IPS-NIHi7 (cell line): ENCODE measurements at regions not wholly inside any gene's neighbourhood (a gene's known extent, or its start where the extent isn't known, plus 50 kb on each side); places are given as distances from the start of the nearest gene placed in this dataset.

Experiments
- DNase-seq: peaks from one replicate; pipeline ENCODE4 v3.0.0; 2012; ENCODE audit warnings: mixed read lengths; ENCODE audit errors: extremely low spot score

DNA sequence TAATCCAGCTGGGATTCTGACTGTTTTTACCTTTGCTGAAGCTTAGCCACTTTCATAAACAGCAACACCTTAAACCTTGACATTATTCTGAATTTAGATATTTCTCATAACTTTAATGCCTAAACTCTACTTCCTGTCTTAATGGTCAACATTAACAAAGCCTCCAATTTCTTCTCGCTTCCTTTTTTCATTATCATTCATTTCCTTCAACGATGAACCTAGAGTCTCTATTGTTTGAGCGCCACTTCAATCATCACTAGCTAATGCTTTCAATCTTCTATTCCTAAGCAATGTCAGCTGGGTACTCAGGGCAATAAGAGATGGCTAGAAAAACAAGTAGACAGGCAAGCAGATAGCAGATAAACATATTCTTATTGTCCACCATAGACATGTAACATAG is 96.6 kb upstream of the TMEM196 start:
- no peak for DNase-seq

DNA sequence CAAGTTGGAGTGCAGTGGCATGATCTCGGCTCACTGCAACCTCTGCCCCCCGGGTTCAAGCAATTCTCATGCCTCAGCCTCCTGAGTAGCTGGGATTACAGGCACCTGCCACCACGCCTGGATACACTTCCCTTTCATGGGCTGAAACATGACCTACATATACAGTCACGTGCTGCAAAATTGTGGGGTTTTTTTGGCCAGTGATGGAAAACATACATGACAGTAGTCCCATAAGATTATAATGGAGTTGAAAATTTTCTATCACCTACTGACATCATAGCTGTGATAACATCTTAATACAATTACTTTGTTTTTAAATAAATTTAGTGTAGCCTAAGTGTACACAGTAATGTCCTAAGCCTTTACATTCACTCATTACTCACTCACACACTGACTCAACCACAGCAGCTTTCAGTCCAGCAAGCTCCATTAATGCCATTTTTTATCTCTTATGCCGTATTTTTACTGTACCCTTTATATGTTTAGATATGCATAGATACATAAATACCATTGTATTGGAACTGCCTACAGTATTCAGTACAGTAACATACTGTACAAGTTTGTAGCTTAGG is 79.9 kb upstream of the TMEM196 start:
- no peak for DNase-seq

DNA sequence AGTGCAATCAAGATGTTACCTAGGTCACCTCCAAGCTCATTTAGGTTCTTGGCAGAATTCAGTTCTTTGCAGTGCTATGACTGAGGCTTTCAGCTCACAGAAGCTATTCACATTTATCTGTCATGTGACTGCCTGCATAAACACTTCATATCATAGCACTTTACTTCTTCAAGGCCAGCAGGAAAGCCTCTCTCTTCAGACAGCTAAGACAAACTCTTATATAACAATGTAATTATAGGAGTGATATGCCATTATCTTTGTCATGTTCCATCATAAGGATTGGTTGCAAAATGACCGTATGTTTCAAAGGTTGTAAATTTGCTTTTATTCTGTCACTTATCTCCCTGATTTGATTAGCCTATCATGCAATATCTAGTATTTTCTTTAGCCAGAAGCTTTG is 78.8 kb upstream of the TMEM196 start:
- DNase-seq: no peak

DNA sequence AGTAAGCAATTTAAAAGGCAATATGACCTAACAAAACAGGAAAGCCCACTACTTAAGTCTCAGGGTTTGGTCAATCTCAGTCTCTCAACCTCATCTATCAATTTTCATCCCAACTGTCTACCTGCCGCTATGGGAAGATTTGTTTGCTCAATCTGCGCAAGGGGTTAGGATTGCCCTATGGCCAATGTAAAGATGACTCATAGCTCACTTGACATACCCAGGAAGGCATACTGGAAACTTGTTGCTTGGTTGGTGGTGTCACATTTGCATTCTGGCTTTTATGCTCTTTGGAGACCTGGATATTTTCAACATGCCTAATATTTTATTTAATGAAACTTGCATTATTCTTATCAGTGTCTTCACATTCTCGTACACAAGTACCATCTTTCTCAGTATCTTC is 78.1 kb upstream of the TMEM196 start:
- no peak for DNase-seq

DNA sequence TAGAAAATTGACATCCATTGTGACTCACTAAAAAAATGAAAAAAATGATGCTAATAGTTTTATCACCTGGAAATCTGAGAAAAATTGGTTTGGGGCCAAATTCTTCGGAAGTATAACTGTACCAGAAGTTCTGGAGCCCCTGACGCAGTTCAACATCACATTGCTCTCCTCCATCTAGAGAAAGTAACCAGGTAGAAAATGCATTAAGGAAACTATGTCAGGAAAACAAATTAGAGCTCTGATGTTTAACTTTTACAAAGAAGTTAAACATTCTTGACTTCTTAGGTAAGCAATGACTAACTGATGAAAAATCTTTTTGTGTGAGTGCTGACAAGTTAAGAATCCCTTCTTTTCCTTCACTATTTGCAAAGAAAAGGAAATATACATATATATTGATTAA is 61.1 kb upstream of the TMEM196 start:
- no peak for DNase-seq

DNA sequence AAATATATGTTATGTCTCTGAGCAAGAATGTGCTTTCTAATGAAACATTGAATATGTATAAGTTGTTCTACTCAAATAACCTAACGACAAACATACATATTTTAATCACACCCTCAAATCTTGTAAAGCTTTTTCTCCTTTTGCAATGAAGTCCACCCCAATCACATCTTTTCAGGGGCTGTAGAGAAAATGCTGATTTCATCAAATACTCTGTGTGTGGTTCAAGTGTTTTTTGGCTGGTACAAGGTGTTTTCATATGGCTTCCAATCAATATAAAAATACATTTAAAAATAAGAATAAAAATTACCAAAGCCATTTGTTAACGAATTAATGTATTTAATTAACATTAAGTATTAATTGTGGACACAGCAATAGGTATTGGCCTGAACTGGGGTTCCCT is 57.2 kb upstream of the TMEM196 start:
- DNase-seq: no peak
